SK-N-SH (cell line): ENCODE measurements at regions not wholly inside any gene's neighbourhood (a gene's known extent, or its start where the extent isn't known, plus 50 kb on each side); places are given as distances from the start of the nearest gene placed in this dataset.

Experiments
- CTCF ChIA-PET: fragments of 300-600, 350-600 bp; formaldehyde crosslinking; extraction: SDS; loops from one replicate; lab custom pipeline; 2021; lab: Yijun Ruan, JAX
- POLR2A ChIA-PET: fragments of 350-600 bp; sonication (Branson Sonifier 250); formaldehyde crosslinking; extraction: SDS; loops from one replicate; lab custom pipeline; 2020; ENCODE audit warnings: antibody characterized with exemption, inconsistent platforms; lab: Yijun Ruan, JAX
- DNase-seq: peaks from one replicate; pipeline ENCODE4 v3.0.0; 2012
- H2AFZ ChIP-seq: fragments of 200-600 bp; sonication (generic); 2 replicates; pipeline ENCODE4 v1.8.1; 2016; ENCODE audit warnings: antibody characterized with exemption, mild to moderate bottlenecking, low read depth
- H3F3A ChIP-seq: fragments of 200-600 bp; sonication (generic); replicated peaks from 2 replicates; pipeline ENCODE3; 2016; ENCODE audit warnings: antibody characterized with exemption, mild to moderate bottlenecking; ENCODE audit not compliant: insufficient read depth
- H3K27ac ChIP-seq, 2 experiments: fragments of 200-500 bp in 1 of 2; fragments of 200-600 bp in 1 of 2; sonication (Bioruptor generic) in 1 of 2; sonication (generic), shearing (Covaris generic) in 1 of 2; 2 replicates each; pipeline versions ENCODE4 v1.5.1 to v1.6.1; 2014 to 2016; ENCODE audit warnings: low read depth in 2 of 2, inconsistent platforms in 1 of 2, low read length in 1 of 2, mild to moderate bottlenecking in 1 of 2, mixed read lengths in 1 of 2
- H3K27me3 ChIP-seq: fragments of 200-600 bp; sonication (generic), shearing (Covaris generic); 2 replicates; pipeline ENCODE4 v1.6.1; 2016; ENCODE audit warnings: mixed run types; ENCODE audit not compliant: insufficient read depth
- H3K36me3 ChIP-seq, 2 experiments: fragments of 200-500 bp in 1 of 2; fragments of 200-600 bp in 1 of 2; sonication (Bioruptor generic) in 1 of 2; sonication (generic) in 1 of 2; replicated peaks in 1 of 2; 2 replicates each; pipeline versions ENCODE3 to v1.5.1; 2014 to 2016; ENCODE audit warnings: low read length in 1 of 2, mild to moderate bottlenecking in 1 of 2; ENCODE audit not compliant: insufficient read depth in 2 of 2, control insufficient read depth in 1 of 2
- H3K4me1 ChIP-seq, 2 experiments: fragments of 200-500 bp in 1 of 2; fragments of 200-600 bp in 1 of 2; sonication (Bioruptor generic) in 1 of 2; sonication (generic), shearing (Covaris generic) in 1 of 2; 2 replicates each; pipeline versions ENCODE4 v1.5.1 to v1.6.1; 2014 to 2016; ENCODE audit warnings: low read depth in 1 of 2, low read length in 1 of 2, mixed run types in 1 of 2; ENCODE audit not compliant: insufficient read depth in 2 of 2, control insufficient read depth in 1 of 2
- H3K4me2 ChIP-seq: fragments of 200-600 bp; sonication (generic), shearing (Covaris generic); 2 replicates; pipeline ENCODE4 v1.6.1; 2017; ENCODE audit warnings: mixed run types
- H3K4me3 ChIP-seq, 2 experiments: fragments of 200-500 bp in 1 of 2; fragments of 200-600 bp in 1 of 2; sonication (Bioruptor generic) in 1 of 2; sonication (generic), shearing (Covaris generic) in 1 of 2; 2 replicates each; pipeline versions ENCODE4 v1.5.1 to v1.8.1; 2014 to 2016; ENCODE audit warnings: low read depth in 2 of 2, inconsistent platforms in 1 of 2, low read length in 1 of 2, mild to moderate bottlenecking in 1 of 2, mixed read lengths in 1 of 2, moderate library complexity in 1 of 2
- H3K79me2 ChIP-seq: fragments of 200-600 bp; sonication (generic); 2 replicates; pipeline ENCODE4 v1.8.1; 2017; ENCODE audit warnings: mild to moderate bottlenecking; ENCODE audit not compliant: insufficient read depth
- H3K9ac ChIP-seq: fragments of 200-600 bp; sonication (generic); 2 replicates; pipeline ENCODE4 v1.6.1; 2017; ENCODE audit warnings: mixed run types
- H3K9me2 ChIP-seq: fragments of 200-600 bp; sonication (generic); 2 replicates; pipeline ENCODE4 v1.6.1; 2017; ENCODE audit warnings: mixed run types
- H3K9me3 ChIP-seq: fragments of 200-600 bp; sonication (generic); 2 replicates; pipeline ENCODE4 v1.6.1; 2017; ENCODE audit warnings: mixed run types, mild to moderate bottlenecking, moderate library complexity
- H4K20me1 ChIP-seq: fragments of 200-600 bp; sonication (generic); 2 replicates; pipeline ENCODE4 v1.6.1; 2017; ENCODE audit warnings: mild to moderate bottlenecking, mixed run types; ENCODE audit not compliant: insufficient read depth
- EZH2phosphoT487 ChIP-seq: fragments of 200-600 bp; sonication (generic); IDR thresholded peaks from 2 replicates; pipeline ENCODE4 v1.6.1; 2017; ENCODE audit warnings: low read depth, mixed run types, mild to moderate bottlenecking, antibody characterized with exemption, moderate library complexity, borderline replicate concordance
- GABPA ChIP-seq: IDR thresholded peaks from 2 replicates; pipeline ENCODE4 v1.4.0; 2012; ENCODE audit warnings: low read depth, mild to moderate bottlenecking
- IRF3 ChIP-seq: fragments of 150-350 bp; IDR thresholded peaks from 2 replicates; pipeline ENCODE4 v1.6.1; 2016; ENCODE audit warnings: mild to moderate bottlenecking, low read depth, low read length
- NFIC ChIP-seq: IDR thresholded peaks from 2 replicates; pipeline ENCODE4 v1.4.0; 2012; ENCODE audit warnings: borderline replicate concordance
- NRF1 ChIP-seq: IDR thresholded peaks from 2 replicates; pipeline ENCODE4 v1.6.1; 2012; ENCODE audit warnings: low read depth, mild to moderate bottlenecking, low read length
- RFX5 ChIP-seq: IDR thresholded peaks from 2 replicates; pipeline ENCODE4 v1.6.1; 2012; ENCODE audit warnings: mild to moderate bottlenecking, improper control_type of control experiment, low read length
- TCF12 ChIP-seq: IDR thresholded peaks from 2 replicates; pipeline ENCODE4 v1.4.0; 2012
- USF1 ChIP-seq: IDR thresholded peaks from 2 replicates; pipeline ENCODE4 v1.4.0; 2012; ENCODE audit warnings: low read depth, borderline replicate concordance
- YY1 ChIP-seq: IDR thresholded peaks from 2 replicates; pipeline ENCODE4 v1.4.0; 2012; ENCODE audit warnings: low read depth, mild to moderate bottlenecking
- WGBS: methylation state at CpG from one replicate; pipeline ENCODE4 v1.1.6; 2017; ENCODE audit warnings: low lambda C conversion rate; 5-methylcytosine and 5-hydroxymethylcytosine counted together

GRCh38 chr2:8451273-8451672 lies 230.6 kb upstream of the ID2 start:
- no peak for DNase-seq
- Histone ChIP-seq H3K9me3 (no peaks in the 10 kb centered on the region), H2AFZ (no peak overlapping the region), H3K4me1 (peaks cover 7% of the 10 kb centered on the region in 2 experiments; a peak in 2 of 4 replicates), H3K27me3 (no peaks in the 10 kb centered on the region), H4K20me1 (no peaks in the 10 kb centered on the region), H3K27ac (no peak overlapping the region), H3K36me3 (no peaks in the 10 kb centered on the region), H3F3A (no peaks in the 10 kb centered on the region), H3K9ac (no peak overlapping the region), H3K9me2 (no peaks in the 10 kb centered on the region), H3K4me2 (no peak overlapping the region), H3K79me2 (no peaks in the 10 kb centered on the region), H3K4me3 (no peak overlapping the region)
- TF ChIP-seq TCF12 = no peak
- CTCF ChIA-PET = interaction anchor here (1.3 kb wide), 1 partner anchor 9 kb away, joined by 3 read pairs; no protein-coding TSS in a partner anchor
- POLR2A ChIA-PET = no interaction called here
- WGBS = 72% methylated on average over 5 of the region's 5 CpGs

DNA sequence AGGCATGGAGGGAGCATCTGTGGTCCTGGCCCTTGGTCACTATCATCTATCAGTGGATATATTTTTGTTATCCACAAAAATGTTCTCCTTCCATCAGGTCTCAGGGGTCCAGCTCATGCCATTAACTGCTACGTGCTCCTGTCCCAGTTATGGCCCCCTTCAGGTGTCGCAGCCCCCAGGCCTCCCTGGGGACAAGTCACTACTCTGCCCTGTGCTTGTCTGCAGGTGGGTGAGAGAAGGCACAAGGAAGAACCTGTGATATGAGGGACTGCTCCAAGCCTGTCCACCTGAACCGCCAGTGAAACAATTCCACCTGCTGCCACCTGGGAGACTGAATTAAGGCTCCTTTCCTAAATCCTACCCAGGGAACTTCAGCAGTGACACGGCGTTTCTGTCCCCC lies 229.6 kb upstream of the ID2 start:
- Histone ChIP-seq H3F3A (no peaks in the 10 kb centered on the region), H3K4me2 (no peak overlapping the region), H2AFZ (no peak overlapping the region), H3K36me3 (no peaks in the 10 kb centered on the region), H3K27ac (no peak overlapping the region), H3K9ac (no peak overlapping the region), H3K9me2 (no peaks in the 10 kb centered on the region)
- POLR2A ChIA-PET = no interaction called here
- TF ChIP-seq NFIC = no peak
- no peak for TF ChIP-seq EZH2phosphoT487
- TF ChIP-seq GABPA = no peak
- no peak for TF ChIP-seq NRF1
- TF ChIP-seq YY1 = no peak
- no peak for TF ChIP-seq USF1
- TF ChIP-seq RFX5 = no peak
- TF ChIP-seq IRF3 = no peak
- TF ChIP-seq, all 33 proteins: peak for 0
- Histone ChIP-seq H3K4me3 (no peak overlapping the region), H3K27me3 (no peaks in the 10 kb centered on the region), H3K79me2 (no peaks in the 10 kb centered on the region), H4K20me1 (no peaks in the 10 kb centered on the region), H3K4me1 (peaks cover 7% of the 10 kb centered on the region in 2 experiments; a peak in 2 of 4 replicates), H3K9me3 (no peaks in the 10 kb centered on the region)
- DNase-seq = no peak
- CTCF ChIA-PET = interaction anchor here (0.6 to 1.3 kb wide), 2 partner anchors 10 to 45 kb away, joined by 3 read pairs; no protein-coding TSS in a partner anchor
- WGBS = 72% methylated on average over 5 of the region's 5 CpGs
